HG03432 (cell line): ENCODE measurements at regions not wholly inside any gene's neighbourhood (a gene's known extent, or its start where the extent isn't known, plus 50 kb on each side); places are given as distances from the start of the nearest gene placed in this dataset.
"Not testable (repeated sequence)": the region's sequence is repeated elsewhere in the genome, so short reads cannot be mapped to it uniquely, and the experiment has no call there.

Source experiments
- ATAC-seq: cut with Tn5 transposase; IDR thresholded peaks from one replicate; pipeline ENCODE4 v1.9.1; 2021; ENCODE audit warnings: mild to moderate bottlenecking, moderate library complexity; ENCODE audit not compliant: unreplicated experiment

DNA sequence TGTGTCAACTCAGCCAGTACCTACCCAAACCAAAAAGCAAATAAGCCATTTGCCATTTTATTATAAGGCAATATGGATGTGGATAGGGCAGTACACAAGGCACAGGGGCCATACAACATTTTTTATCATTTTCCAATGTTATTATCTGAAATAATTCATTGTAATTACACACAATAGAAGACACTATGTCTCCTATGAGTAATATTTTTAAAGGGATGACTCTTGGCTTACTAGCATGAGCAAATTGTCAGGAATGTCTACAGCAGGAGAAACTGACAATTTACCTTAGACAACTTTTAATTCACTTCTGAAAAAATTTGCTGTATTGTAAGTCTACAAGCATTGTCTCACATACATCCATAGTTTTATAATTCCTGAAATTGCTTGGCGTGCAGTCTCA is 1193.9 kb upstream of the CELF4 start:
- ATAC-seq = no peak

DNA sequence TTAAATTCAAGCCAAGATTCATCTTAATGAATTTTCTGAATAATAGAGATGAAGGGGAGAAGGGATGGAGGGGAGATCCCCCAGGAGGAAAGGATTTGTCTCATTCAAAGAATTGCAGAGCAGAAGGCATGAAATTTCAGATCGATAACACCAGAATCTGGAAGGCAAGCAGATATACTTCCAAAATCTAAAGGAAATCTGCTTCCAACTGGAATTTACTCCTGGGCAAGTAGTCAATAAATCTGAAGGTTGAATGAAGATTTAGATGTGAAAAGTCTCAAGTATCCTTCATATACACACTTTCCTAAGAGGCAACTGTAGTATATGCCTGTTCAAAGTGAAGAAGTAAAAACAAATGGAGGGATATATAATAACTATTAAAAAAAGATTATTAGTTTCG is 1190.8 kb upstream of the CELF4 start:
- ATAC-seq = no peak

DNA sequence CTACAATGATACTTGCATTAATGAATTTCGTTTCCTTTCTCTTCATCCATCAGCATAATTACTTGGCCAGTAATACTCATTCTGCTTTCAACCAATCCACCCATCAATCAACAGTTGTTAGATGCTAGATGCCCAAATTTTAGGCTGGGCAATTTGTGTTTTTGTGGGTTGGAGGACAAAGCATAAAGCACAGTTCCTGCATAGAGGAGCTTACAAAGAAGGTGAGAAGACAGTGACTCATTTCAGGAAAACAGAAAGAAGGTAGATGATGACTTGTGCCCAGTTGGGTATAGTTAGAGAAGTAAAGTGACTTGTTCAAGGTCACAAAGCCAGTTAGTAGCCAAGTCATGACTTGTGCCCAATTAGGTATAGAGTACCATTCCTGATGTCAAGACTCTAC is 1186.8 kb upstream of the CELF4 start:
- ATAC-seq = peak; percentile 82

DNA sequence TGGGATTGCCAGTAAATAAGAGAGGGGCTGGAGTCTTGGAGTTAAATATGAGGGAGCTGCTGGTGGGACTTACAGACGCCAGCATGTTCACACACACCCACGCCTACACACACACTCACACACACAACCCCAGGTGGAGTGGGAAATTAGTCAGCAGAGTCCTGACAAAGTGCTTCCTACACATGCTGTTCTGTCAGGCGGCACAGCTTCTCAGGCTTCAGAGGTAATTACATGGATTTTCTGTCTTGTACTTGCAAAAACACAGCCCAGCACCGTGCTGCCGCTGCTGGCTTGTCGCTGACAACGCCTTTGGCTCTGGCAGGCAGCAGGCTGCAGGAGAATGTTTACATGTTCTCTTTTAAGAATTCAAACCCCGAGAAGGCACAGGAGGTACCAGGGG is 1186.3 kb upstream of the CELF4 start:
- peak; percentile 37 for ATAC-seq

DNA sequence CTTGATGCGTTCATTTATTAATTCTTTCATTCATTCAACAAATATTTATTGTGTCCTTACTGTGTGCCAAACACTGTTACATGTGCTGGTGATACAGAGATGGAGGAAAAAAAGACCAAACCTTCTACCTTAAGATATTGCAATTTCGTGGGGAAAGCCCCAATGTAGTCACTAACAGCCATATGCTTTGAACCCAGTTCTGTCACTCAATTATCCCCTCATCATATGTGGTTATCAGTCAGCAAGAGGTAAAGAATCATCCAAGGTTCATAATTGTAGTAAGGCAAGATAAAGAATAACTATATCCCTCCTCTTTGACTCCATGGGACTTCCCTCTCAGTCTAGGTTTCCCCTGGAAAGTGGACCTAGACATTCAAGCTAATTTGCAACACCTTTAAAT is 1185.6 kb upstream of the CELF4 start:
- no peak for ATAC-seq

DNA sequence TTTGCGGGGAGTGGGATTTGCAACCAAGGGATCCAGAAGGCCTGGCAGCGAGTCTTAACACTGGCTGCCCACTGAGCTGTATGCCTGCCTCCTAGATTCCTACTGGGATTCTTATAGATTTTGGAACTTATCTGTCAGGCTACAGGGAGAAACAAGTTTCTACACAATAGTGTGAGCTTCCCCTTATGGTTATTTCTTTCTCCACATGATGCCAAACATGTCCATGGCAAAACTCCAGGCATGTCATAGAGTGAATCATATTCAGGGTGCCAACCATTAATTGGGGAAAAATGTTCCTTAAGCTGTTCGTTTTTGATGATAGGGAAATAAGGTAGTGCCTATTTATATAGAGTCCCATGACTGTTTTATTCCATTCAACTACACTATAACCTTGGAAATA is 1185.2 kb upstream of the CELF4 start:
- no peak for ATAC-seq

DNA sequence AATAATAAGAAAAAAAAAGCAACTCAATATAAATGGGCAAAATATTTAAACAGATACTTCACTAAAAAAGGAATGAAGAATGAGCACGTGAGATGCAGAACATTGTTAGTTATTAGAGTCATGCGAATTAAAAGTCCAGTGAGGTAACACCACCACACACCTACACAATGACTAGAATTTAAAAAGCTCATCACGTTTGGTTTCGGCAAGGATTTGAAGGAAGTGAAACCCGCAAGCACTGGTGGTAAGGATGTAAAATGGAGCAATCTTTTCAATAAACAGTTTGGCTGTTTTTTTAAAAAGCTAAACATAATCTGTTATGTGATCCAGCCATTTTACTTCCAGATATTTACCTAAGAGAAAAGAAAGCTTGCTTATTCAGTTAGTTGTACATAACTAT is 1181.6 kb upstream of the CELF4 start:
- ATAC-seq = no peak

DNA sequence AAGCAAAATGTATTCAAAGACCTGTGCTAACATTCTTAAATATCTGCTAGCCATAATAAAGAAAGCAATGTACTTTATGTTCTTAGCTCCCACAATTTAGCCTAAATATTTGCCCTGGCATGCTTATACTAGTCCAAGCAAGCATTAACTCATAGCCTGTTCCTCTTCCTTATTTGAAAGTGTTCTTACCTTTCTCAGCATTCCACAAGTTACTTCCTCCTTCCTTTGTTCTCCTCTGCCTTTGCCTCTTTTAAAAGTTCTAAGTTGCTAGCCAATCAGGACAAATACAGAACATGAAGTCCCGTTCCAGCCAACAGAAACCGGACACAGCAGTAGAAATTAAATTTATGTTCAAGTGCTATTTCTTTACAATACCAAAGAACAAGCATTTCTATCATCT is 1154.6 kb upstream of the CELF4 start:
- not testable (repeated sequence) for ATAC-seq

DNA sequence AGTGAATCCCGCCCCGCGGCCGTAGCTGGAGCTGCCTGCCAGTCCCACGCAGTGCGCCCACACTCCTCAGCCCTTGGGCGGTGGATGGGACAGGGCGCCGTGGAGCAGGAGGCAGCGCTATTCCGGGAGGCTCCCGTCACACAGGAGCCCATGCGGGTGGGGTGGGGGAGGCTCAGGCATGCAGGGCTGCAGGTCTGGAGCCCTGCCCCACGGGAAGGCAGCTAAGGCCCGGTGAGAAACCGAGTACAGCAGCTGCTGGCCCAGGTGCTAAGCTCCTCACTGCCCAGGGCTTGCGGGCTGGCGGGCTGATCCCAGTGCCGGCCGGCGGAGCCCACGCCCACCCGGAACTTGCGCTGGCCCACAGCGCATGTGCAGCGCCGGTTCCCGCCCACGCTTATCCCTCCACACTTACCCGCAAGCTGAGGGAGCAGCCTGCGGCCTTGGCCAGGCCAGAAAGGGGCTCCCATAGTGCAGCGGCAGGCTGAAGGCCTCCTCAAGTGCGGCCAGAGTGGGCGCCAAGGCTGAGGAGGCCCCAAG is 1152.8 kb upstream of the CELF4 start:
- ATAC-seq = no peak

DNA sequence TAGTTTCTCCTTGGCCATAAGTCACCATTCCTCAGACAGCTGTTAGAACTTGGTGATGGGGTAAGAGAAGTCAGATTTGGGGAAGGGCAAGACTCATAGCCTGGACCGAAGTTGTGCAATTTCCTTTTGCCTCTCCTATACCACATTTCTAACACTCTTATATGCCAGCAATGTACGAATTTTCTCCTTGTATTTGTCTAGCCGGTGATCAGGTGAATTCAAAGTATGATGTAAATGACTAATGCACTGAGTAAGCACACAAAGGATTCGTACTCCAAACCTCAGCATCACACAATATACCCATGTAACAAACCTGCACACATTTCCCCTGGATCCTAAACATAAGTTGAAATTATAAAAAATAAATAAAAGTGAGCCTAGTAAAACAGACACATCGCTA is 1143.5 kb upstream of the CELF4 start:
- no peak for ATAC-seq

DNA sequence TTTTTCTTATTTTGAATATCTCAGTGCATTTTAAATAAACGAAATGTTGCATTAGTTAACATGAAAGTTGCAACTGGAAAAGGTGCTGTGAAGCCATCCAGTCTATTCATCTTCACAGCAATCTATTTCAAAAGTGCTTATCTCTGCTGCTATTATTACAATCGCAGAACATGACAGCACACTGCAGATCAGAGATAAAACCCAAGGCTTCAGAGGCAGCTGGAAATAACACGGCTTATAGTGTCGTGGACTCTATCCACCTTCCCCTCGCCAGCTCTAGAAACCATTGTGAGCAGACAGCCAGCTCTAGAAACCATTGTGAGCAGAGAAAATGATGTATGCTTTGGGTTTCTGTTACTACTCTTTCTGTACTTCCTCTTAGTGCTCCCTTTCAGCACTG is 1140.8 kb upstream of the CELF4 start:
- ATAC-seq = no peak

DNA sequence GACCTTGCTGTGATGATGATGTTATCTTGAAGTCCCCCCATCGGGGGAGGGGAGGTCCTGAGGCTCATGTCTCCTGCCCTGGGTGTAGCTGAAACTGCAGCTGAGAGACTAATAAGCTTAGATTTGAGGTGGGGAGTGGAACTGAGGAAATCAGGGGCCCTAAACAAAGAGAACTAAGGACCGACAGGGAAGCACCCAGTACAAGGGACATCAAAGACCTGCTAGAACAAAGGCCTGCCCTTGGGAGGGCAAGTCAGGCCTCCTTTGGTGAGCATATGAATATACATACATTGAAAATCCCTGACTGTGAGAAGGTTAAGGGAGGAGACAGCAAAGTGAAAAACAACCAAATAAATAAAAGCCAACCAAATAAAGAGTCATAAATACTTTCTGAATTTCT is 1132.5 kb upstream of the CELF4 start:
- no peak for ATAC-seq

DNA sequence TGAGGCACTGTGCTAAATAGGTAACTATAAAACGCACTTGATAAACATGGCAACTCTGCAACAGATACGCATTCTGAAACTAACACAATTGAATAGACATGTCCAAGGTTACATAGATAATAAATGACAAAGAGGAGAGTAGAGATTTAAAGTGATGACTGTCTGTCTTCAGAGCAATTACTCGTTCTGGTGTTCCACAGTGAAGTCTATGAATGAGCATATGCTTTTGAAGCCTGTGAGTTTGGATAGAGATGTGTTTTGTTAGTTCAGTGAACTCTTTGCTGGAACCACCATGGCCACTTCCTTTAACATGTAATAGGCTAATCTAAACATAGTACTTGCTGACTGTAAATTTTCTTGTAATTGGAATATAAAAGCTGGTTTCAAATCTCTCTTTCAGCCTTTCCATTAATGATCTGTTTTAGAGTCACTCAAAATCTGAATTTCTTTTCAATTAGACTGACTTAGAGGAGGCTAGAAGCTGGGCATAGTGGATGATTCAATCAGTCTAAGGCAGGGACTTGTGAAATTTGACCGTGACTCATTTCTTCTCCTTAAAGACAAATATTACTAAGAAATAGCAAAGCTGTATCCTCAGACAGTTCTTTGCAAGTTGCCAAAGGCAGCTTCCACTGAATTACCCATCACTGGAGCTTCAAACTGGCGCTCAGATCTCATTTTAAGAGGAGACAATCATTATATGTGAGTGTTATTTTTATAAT is 1130.1 kb upstream of the CELF4 start:
- no peak for ATAC-seq

DNA sequence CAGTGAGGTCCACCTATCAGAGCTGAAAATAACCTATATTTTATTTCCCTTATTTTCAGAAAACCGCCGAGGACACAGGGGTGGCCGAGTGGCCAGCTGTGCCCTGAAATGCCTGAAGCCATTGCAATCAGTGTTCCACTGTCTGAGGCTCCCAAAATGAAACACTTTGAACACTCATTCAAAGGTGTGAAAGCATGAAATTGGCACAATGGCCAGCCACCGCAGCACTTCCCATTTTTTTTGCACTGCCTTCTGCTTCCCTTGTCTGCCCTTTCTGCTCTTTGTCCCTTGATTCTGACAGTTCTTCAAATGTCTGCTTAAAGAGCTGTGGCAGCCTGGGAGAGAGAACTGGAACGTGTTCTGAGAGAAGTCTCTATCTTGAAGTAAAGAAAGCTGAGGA is 1127.5 kb upstream of the CELF4 start:
- ATAC-seq = no peak

DNA sequence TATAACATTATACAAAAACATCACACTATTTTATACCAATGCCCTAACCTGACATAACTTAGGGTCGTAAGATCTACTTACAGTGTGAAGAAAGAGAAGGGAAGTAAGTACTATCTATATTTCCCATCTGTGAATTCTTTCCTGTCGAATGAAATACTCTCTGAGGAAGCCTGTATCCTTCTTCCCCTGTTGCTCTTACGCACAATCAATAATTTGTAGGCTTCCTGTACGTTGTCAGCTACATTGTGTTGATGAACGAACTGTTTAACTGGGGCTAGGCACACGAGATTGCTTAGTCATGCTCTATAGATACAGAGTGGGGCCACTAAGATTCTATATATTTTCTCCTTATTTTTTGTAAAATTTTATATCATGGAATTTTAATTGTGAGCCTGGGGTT is 1125.0 kb upstream of the CELF4 start:
- no peak for ATAC-seq

DNA sequence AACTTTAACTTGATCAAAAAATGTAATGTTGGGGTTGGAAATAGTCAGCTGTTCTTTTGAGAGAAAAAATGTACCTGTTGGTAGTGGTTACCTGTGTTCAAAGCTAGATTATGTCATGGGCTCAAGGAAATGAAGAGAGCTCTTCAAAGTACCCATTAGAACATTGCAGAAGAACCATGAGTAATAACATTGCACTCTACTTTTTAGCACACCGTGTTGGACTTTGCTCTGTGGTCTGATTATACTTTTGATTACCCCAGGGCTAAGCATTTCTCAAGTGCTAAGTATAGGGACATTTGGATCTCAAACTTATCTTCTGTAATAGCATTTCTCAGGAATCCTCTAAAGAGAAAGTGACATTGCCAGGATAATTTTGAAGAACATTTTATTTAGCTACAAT is 1122.8 kb upstream of the CELF4 start:
- ATAC-seq = no peak

DNA sequence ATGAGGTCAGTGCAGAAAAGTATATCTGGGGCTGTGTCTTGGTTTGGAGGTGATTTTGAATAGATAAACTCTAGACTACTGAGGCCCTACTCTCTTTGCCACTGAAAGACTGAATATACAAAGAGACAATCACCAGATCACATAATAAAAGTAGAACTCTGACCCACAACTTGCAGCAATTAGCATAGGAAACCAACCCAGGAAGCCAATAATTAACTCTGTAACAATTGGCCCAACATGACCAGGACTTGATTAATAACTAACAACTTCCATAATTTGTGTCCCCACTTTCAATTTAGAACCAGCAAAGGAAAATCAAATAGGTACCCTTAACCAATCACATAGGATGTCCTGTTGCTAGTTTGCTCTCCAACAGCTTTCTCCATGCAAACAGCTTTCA is 1104.9 kb upstream of the CELF4 start:
- ATAC-seq = no peak

DNA sequence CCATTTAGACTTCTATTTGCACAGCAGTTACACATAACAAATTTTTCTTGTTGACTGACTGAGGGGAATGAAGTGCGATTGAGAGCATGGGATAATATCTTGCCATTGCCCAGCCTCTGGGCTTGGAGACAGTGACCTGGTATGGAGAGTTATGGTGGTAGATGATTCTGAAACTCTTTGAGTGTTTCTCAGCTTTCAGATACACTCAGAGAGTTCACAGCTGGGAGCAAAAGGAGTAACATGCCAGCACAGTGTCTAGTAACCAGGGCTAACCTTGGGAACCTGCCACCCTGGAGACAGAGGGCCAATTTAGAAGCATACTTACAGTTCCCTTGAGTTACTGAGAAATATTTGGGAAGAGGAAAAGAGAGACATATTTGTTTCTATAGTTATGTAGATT is 1099.3 kb upstream of the CELF4 start:
- no peak for ATAC-seq

DNA sequence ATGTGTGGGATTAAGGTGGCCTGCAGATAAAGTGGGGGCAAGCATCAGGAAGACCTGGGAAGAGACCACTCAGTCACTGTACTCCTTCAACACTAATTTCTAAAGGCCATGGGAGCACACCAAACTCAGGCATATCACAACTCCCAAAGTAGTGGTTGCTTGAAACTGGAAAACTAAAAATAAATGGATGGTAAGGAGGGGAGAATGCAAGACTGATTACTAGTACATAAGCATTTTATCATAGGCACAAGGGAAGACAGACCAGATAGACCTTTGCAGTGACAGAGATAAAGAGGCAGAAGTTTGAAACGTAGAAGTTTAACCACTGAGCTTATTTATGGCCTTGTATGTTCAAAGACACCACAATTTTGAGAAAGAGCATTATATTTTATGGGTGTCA is 1098.1 kb upstream of the CELF4 start:
- ATAC-seq = no peak

DNA sequence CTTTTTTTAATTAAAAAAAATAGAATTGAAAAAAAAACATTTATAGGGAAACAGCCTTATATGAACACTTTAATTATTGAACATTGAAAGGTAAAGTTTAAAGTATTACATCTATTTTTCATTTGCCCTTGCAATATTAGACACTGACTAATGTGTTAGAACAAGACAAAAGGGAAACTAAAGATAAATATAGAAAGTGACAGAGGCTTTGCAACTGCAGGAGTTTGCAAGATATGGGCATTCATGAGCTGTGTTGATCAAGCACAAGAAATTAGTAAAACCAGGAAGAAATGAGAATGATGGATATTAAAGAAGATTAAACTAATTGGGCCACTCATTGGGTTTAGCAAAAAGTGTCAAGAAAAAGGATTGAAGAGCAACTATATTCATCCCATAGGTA is 1097.7 kb upstream of the CELF4 start:
- no peak for ATAC-seq

DNA sequence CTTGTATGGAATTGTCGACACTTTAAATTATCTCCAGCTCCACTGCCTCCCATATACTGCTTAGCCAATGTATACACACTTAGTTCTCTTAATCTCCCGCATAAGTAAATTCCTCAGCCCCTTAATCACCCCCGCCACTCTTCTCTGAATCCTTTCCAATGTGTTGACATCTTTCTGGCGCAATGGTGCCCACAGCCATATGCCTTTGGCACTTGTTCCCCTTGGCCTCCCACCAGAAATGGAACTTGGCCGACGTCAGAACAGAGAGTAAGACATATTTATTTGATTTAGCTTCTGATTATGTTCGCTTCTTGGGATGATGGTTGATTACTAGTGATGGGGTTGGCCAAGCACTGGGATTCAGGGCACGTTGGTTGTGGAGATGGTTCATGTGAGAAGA is 1089.3 kb upstream of the CELF4 start:
- ATAC-seq = no peak

DNA sequence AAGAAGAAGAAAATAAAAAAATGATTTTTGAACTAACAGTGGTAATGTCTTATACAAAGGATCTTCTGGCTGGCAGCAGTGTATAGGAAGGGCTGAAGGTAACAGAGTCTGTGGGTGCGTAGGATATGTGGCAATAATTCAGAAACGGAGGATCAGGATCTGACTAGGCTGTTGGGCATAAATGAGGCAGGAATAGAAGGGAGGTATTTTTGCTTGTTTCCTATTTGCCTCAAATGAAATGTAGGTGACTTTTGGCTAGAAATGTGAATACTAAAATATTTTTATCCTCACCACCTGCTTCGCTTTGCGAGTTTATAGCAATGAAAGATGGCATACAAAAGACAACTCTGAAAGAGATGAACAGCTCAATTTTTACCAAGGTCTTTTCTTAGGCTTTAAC is 1086.1 kb upstream of the CELF4 start:
- ATAC-seq = no peak

DNA sequence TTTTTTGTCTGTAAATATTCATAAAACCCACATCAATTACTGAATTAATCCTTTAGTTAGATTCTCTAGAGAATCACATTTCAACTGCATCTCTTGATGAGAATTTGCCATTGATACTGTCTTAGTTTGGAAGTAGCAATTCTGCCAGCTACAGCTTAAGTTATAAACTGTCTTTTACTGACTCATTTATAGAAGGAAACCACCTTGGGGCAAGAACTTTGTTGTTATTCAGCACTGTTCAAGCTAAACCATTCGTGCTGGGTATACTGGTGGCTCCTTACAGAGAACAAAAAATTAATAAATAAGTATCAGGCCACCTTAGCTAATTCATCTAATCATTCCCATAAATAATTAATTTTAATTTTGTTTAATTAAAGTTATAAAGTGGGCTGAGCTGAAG is 1082.6 kb upstream of the CELF4 start:
- peak; percentile 70 for ATAC-seq
